ENCODE measurements at regions not wholly inside any gene's neighbourhood (a gene's known extent, or its start where the extent isn't known, plus 50 kb on each side); places are given as distances from the start of the nearest gene placed in this dataset.

DNA sequence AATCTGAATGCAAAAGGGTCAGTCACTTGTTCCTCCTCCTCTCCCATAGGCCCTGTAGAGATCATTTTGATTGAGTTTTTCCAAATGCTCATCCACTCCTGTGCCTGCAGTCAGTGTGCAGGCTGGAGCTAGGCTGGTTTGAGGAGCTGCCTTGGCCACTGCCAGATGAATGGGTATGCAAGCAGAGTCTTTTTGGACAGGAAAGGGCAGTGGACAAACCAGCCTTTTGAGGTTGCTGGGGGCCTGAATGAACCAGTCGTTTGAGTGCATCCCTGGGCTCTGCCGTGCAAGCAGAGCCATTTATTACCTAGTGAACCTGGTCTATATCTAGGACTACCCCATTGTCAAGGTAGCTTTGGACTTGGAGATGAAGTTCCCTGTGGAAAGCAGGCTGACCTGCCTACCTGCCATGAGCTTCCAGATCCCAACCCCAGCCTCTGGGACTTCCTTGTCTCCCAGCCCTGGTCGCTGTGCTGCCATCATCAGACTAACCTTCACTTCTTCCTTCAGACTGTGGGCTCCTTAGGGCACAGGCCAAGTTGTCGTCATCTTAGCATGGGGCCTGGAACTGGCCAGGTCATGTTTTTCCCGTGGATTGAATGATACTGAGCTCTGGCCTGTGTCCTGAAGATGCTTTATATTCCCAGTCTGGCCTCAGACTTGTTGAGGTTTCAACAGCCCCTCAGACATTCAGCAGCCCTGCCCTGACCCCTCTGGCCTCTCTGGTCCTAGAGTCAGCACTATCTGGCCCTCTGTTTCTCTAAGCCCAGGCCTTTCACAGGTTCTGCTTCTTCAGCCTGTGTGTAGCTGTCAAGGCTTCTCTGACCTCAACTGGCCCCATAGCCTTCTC is 55.5 kb upstream of the PRR23C start:
- TF ChIP-seq EZH2 (IDR thresholded peaks at IDR 0.05; ENCODE audit: insufficient read depth, poor library complexity, severe bottlenecking) (no peak), EZH2phosphoT487 (IDR thresholded peaks at IDR 0.05; ENCODE audit: insufficient read depth, low read depth) (no peak)
